ENCODE measurements at regions not wholly inside any gene's neighbourhood (a gene's known extent, or its start where the extent isn't known, plus 50 kb on each side); places are given as distances from the start of the nearest gene placed in this dataset.

GRCh38 chr20:39429726-39430125 lies 467.6 kb downstream of the DHX35 start:
- WGBS, 2 experiments (ENCODE audit: extremely low coverage in 1 of 2, insufficient coverage in 1 of 2, insufficient read length in 1 of 2, insufficient replicate concordance in 2 of 2, low coverage in 1 of 2, low lambda C conversion rate in 2 of 2, missing lambda C conversion rate in 1 of 2), result 46% methylated on average over 1 of the region's 1 CpG; no CpG with 5 or more reads in 1 of the 2 experiments
- Histone ChIP-seq H3K23ac (ENCODE audit: insufficient read length) (no peak overlapping the region), H2AFZ (ENCODE audit: low read length) (no peak overlapping the region)

More at GRCh38 chr20:39429726-39430125, 467.6 kb downstream of the DHX35 start:
- CTCF ChIA-PET (ENCODE audit: partially characterized antibody), result interaction anchor here (0.6 to 2.9 kb wide), 23 partner anchors 10 to 839 kb away, joined by 3 to 42 read pairs (median 4); no protein-coding TSS in a partner anchor
- no peaks in the 10 kb centered on the region for H3K36me3 ChIP-seq (ENCODE audit: control insufficient read depth in 2 of 4, insufficient read depth in 4 of 4, low read length in 3 of 4)
- peaks cover 0 to 1% of the 10 kb centered on the region in 2 experiments for H4K20me1 ChIP-seq (replicated peaks in 1 of 2; ENCODE audit: control insufficient read depth in 1 of 2, insufficient read depth in 2 of 2, low read length in 2 of 2)
- no peak overlapping the region for H3K27ac ChIP-seq (ENCODE audit: low read depth, low read length)
- no peak overlapping the region for H2BK20ac ChIP-seq (ENCODE audit: low read length)
- H3K4ac ChIP-seq (replicated peaks; ENCODE audit: insufficient read length, low read depth, low read length), result no peak overlapping the region
- H3K4me3 ChIP-seq (ENCODE audit: extremely low read depth in 1 of 4, insufficient read depth in 2 of 4, low read depth in 3 of 4, low read length in 4 of 4), result no peak overlapping the region
- FAIRE-seq (peak; percentile 70), DNase-seq (ENCODE audit: low read depth in 1 of 2, low spot score in 2 of 2) (no peak)
- H3K27me3 ChIP-seq (replicated peaks in 1 of 4; ENCODE audit: control insufficient read depth in 3 of 4, extremely low read depth in 1 of 4, insufficient read depth in 3 of 4, low read length in 3 of 4), result no peaks in the 10 kb centered on the region
- no peaks in the 10 kb centered on the region for H3K79me2 ChIP-seq (ENCODE audit: control insufficient read depth in 1 of 2, insufficient read depth in 2 of 2, low read length in 2 of 2)
- H2BK12ac ChIP-seq (ENCODE audit: low read depth, low read length), result no peak overlapping the region
- no peak overlapping the region for H4K5ac ChIP-seq (ENCODE audit: insufficient read length, low read depth, low read length)
- H3K23me2 ChIP-seq (ENCODE audit: low read depth, low read length), result no peaks in the 10 kb centered on the region
- no peak overlapping the region for H3K18ac ChIP-seq (ENCODE audit: extremely low read depth, low read length)
- no peak overlapping the region for H4K91ac ChIP-seq (replicated peaks; ENCODE audit: insufficient read length, low read length)
- H2BK5ac ChIP-seq (ENCODE audit: low read depth, low read length), result no peak overlapping the region
- no peak overlapping the region for H3K14ac ChIP-seq (ENCODE audit: insufficient read length)
- H3K4me2 ChIP-seq (ENCODE audit: insufficient read depth in 1 of 2, low read depth in 2 of 2, low read length in 2 of 2), result no peak overlapping the region
- no peak overlapping the region for H3K56ac ChIP-seq (replicated peaks; ENCODE audit: insufficient read length, low read depth, low read length)
- POLR2A ChIA-PET (ENCODE audit: partially characterized antibody), result no interaction called here
- H2AK5ac ChIP-seq (ENCODE audit: low read depth, low read length), result no peak overlapping the region
- H4K8ac ChIP-seq (ENCODE audit: extremely low read depth, insufficient read depth, low read length), result no peak overlapping the region
- no peaks in the 10 kb centered on the region for H3K4me1 ChIP-seq (replicated peaks in 1 of 4; ENCODE audit: control insufficient read depth in 3 of 4, insufficient read depth in 4 of 4, low read length in 3 of 4)
- no peak overlapping the region for H2BK120ac ChIP-seq (replicated peaks; ENCODE audit: low read depth, low read length)
- H3K9ac ChIP-seq (replicated peaks in 1 of 4; ENCODE audit: extremely low read depth in 1 of 4, low read depth in 3 of 4, low read length in 3 of 4), result no peak overlapping the region
- no peaks in the 10 kb centered on the region for H3K79me1 ChIP-seq (ENCODE audit: low read depth, low read length)
- no peak overlapping the region for H2BK15ac ChIP-seq (ENCODE audit: low read length)
- no peaks in the 10 kb centered on the region for H3K9me3 ChIP-seq (ENCODE audit: insufficient read depth in 2 of 2, low read depth in 1 of 2, low read length in 1 of 2)
- peak; percentile 10 to 72 (median 50) for TF ChIP-seq CTCF (IDR thresholded peaks at IDR 0.05; ENCODE audit: control extremely low read depth in 1 of 3, insufficient read depth in 1 of 3, low read depth in 1 of 3, low read length in 3 of 3)
- no peak for TF ChIP-seq TAF7 (optimal IDR thresholded peaks at IDR 0.05; ENCODE audit: borderline replicate concordance, low read depth, low read length)
- TF ChIP-seq RAD21 (IDR thresholded peaks at IDR 0.05 in 1 of 2, conservative IDR thresholded peaks at IDR 0.05 in 1 of 2; ENCODE audit: low read depth in 2 of 2, low read length in 2 of 2), result peak; percentile 66 to 75
